ENCODE measurements at regions not wholly inside any gene's neighbourhood (a gene's known extent, or its start where the extent isn't known, plus 50 kb on each side); places are given as distances from the start of the nearest gene placed in this dataset.

GRCh38 chr7:130940326-130940725 lies 206.3 kb upstream of the KLF14 start:
- Histone ChIP-seq H3K36me3 (peaks cover 0 to 20% (median 9%) of the 10 kb centered on the region in 4 donors), H3K27me3 (no peaks in the 10 kb centered on the region), H3K4me3 (peak overlapping the region in 2 of 4 donors; percentile 25 to 39), H3K27ac (replicated peaks in 1 of 4) (no peak overlapping the region), H3K4me1 (peaks cover 31 to 80% (median 72%) of the 10 kb centered on the region in 4 donors), H3K9me3 (no peaks in the 10 kb centered on the region)
- TF ChIP-seq CTCF (IDR thresholded peaks at IDR 0.05): no peak
- TF ChIP-seq EP300 (IDR thresholded peaks at IDR 0.05): no peak
- TF ChIP-seq POLR2AphosphoS5 (IDR thresholded peaks at IDR 0.05): no peak
- TF ChIP-seq POLR2A (IDR thresholded peaks at IDR 0.05; ENCODE audit: low read depth): no peak
- DNase-seq (ENCODE audit: extremely low spot score): no peak
- WGBS: 80% methylated on average over 2 of the region's 2 CpGs
- intact Hi-C loops (cut with DNase I): no loop called here

GRCh38 chr7:130940907-130941306 lies 206.9 kb upstream of the KLF14 start:
- intact Hi-C loops (cut with DNase I): no loop called here
- Histone ChIP-seq H3K4me3 (peak overlapping the region; percentile 25 to 43 (median 36)), H3K36me3 (peaks cover 0 to 20% (median 8%) of the 10 kb centered on the region in 4 donors), H3K27me3 (no peaks in the 10 kb centered on the region), H3K27ac (replicated peaks in 1 of 4) (peak overlapping the region; percentile 50 to 75 (median 51)), H3K4me1 (peaks cover 34 to 86% (median 76%) of the 10 kb centered on the region in 4 donors), H3K9me3 (no peaks in the 10 kb centered on the region)
- DNase-seq (ENCODE audit: extremely low spot score): no peak
- WGBS: 87% methylated on average over 7 of the region's 7 CpGs
- TF ChIP-seq POLR2AphosphoS5 (IDR thresholded peaks at IDR 0.05): no peak
- TF ChIP-seq CTCF (IDR thresholded peaks at IDR 0.05): no peak
- no peak for TF ChIP-seq POLR2A (IDR thresholded peaks at IDR 0.05; ENCODE audit: low read depth)
- no peak for TF ChIP-seq EP300 (IDR thresholded peaks at IDR 0.05)

GRCh38 chr7:130941322-130942210 lies 207.6 kb upstream of the KLF14 start:
- Histone ChIP-seq H3K27ac (replicated peaks in 1 of 4) (peak overlapping the region; percentile 50 to 75 (median 51)), H3K27me3 (no peaks in the 10 kb centered on the region), H3K4me1 (peaks cover 34 to 89% (median 82%) of the 10 kb centered on the region in 4 donors), H3K36me3 (peaks cover 0 to 20% (median 8%) of the 10 kb centered on the region in 4 donors), H3K4me3 (peak overlapping the region; percentile 25 to 43 (median 36)), H3K9me3 (no peaks in the 10 kb centered on the region)
- TF ChIP-seq POLR2AphosphoS5 (IDR thresholded peaks at IDR 0.05): peak in 1 of 2 donors; percentile 29
- TF ChIP-seq CTCF (IDR thresholded peaks at IDR 0.05): no peak
- WGBS: 54% methylated on average over 14 of the region's 20 CpGs
- intact Hi-C loops (cut with DNase I): no loop called here
- no peak for DNase-seq (ENCODE audit: extremely low spot score)

GRCh38 chr7:130942211-130942964 lies 208.4 kb upstream of the KLF14 start:
- H3K27ac ChIP-seq (replicated peaks in 1 of 4): peak overlapping the region; percentile 62 to 75 (median 64)
- H3K4me3 ChIP-seq: peak overlapping the region in 1 of 4 donors; percentile 34
- no peaks in the 10 kb centered on the region for H3K27me3 ChIP-seq
- DNase-seq (ENCODE audit: extremely low spot score): no peak
- H3K36me3 ChIP-seq: peaks cover 0 to 20% (median 8%) of the 10 kb centered on the region in 4 donors
- H3K4me1 ChIP-seq: peaks cover 34 to 84% (median 80%) of the 10 kb centered on the region in 4 donors
- intact Hi-C loops (cut with DNase I): no loop called here
- WGBS: 73% methylated on average over 10 of the region's 10 CpGs
- H3K9me3 ChIP-seq: no peaks in the 10 kb centered on the region
- TF ChIP-seq POLR2A (IDR thresholded peaks at IDR 0.05; ENCODE audit: low read depth): no peak
- peak; percentile 28 to 40 for TF ChIP-seq POLR2AphosphoS5 (IDR thresholded peaks at IDR 0.05)
- no peak for TF ChIP-seq CTCF (IDR thresholded peaks at IDR 0.05)
- TF ChIP-seq EP300 (IDR thresholded peaks at IDR 0.05): no peak

All from esophagus muscularis mucosa (tissue), 4 donors.